ENCODE measurements at regions not wholly inside any gene's neighbourhood (a gene's known extent, or its start where the extent isn't known, plus 50 kb on each side); places are given as distances from the start of the nearest gene placed in this dataset.

- DNase-seq (ENCODE audit: low spot score): no peak
Measured at GRCh38 chr7:41878309-41879295, 175.7 kb upstream of the INHBA start.

DNA sequence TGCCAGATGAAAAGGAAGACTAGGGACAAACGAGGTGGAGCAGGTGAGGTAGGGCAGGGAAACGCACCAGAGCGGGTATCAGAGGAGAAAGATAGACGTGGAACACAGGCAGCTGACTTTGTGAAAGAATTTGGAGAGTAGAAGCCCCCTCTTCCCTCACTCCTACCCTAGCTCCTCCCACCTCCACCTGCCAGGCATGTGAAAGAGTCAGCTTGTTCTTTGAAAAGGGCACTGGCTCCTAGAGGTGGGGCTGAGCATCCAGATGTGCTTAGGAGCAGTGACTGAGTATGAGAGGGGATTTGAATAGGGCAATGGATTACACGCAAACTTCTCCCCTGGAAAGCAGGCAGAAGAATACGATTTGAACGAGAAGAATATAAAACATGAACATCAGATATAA lies 174.2 kb upstream of the INHBA start:
- no peak for DNase-seq (ENCODE audit: low spot score)

- DNase-seq (ENCODE audit: low spot score): no peak
Measured at GRCh38 chr7:41875513-41875912, 172.6 kb upstream of the INHBA start.

DNA sequence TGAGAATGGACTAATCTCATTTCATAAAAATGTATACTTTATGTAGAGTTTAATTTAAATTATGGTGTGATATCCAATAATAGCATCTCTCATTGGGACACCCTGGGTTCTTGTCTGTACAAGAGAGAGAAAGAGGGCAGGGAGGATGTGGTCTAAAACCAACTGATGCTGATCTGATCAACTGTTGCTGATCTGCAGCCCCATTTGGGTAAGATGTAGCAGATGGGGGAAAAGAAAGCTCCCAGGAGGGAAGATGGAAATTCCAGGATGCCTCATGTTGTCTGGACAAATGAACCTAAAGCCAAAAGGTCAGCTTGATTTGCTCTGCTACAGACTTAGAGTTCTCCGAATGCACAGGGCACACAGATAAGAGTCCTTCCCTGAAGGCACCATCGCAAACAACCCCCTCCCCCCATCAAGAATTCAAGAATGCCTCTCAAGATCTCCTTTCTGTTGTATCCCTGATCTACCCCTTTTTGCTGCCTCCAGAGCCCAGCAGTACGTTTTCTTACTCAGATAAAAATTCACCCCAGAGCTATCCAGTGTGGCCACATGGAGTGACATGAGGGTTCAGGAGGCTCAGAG lies 171.4 kb upstream of the INHBA start:
- no peak for DNase-seq (ENCODE audit: low spot score)

DNA sequence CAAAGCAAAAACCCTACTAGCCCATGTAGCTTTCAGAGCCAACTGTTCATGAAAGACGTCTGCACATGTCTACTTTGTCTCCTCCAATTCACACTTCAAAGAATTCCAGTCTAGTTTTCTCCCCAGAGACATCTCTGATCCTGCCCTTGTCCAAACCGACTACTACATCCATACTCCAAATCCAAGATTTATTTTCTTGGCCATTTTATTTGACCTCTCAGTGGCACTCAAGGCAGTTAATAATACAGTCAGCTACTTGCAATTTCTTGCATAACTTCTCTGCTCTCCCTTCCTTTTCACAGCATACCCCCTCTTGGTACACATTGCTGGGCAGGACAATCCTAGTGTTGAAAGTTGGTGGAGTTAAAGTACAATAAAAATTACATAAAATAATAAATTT lies 170.9 kb upstream of the INHBA start:
- no peak for DNase-seq (ENCODE audit: low spot score)

GRCh38 chr7:41872966-41873365 lies 170.1 kb upstream of the INHBA start:
- no peak for DNase-seq (ENCODE audit: low spot score)

GRCh38 chr7:41870461-41871138 lies 167.7 kb upstream of the INHBA start:
- no peak for DNase-seq (ENCODE audit: low spot score)

DNA sequence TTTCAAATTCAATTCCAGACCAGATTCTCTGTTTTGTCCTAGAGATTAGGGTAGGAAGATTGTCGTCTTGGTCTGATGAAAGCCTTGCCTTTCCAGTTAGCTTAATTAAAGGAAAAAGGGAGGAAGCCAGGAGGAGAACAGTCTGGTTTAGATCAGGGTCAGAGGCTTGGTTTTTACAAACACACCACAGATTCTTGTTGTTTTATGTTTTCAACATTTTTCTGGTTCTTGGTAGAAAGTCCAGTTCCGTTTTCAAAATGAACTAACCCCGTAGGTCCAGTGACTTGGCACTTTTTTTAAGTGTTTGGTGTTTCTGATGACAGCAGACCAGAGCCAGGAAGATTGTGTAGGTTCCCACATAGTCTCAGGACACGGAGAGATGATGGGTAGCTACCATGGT lies 167.1 kb upstream of the INHBA start:
- DNase-seq (ENCODE audit: low spot score): no peak

DNA sequence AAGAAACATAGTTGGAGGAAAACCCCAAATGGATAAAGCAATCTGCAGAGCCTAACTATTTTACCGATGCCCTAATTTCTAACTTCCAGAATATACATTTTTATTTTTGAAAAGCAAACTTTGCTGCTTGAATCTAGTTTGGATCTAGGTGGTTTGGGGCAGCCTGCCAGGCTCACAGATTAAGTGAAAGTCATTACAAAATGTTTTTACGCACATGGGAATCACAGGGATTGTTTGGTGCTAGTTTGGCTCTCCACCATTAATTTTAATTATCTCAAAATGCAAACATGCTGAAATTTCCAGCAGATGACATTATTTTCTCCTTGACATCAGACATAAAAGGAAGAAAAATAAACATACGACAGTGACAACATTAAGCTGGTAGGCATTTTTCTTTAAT lies 166.7 kb upstream of the INHBA start:
- DNase-seq (ENCODE audit: low spot score): no peak

GRCh38 chr7:41869091-41869490 lies 166.2 kb upstream of the INHBA start:
- no peak for DNase-seq (ENCODE audit: low spot score)

- DNase-seq (ENCODE audit: low spot score): no peak
Measured at GRCh38 chr7:41867639-41868280, 164.9 kb upstream of the INHBA start.

GRCh38 chr7:41862261-41862660 lies 159.4 kb upstream of the INHBA start:
- DNase-seq (ENCODE audit: low spot score): no peak

DNA sequence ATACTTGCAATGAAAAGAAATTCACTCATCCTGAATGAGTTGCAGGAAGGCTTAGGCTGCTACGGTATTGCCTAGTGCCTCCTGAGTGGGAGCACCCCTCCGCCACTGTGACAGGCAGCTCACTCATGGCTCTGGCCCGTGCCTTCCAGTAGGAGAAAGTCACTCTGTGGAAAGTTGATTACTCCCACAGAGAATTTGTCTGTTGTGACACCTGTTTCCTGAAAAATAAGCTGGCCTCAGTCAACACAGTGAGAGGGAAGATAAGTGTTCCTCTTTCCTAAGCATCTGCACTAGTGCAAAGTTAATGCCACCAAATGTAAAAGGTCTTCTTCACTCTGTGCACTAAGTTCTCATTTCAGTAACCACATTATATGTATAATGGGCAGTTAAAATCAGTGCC lies 158.8 kb upstream of the INHBA start:
- no peak for DNase-seq (ENCODE audit: low spot score)

- DNase-seq (ENCODE audit: low spot score): no peak
Measured at GRCh38 chr7:41858201-41858600, 155.3 kb upstream of the INHBA start.

GRCh38 chr7:41855798-41856197 lies 152.9 kb upstream of the INHBA start:
- no peak for DNase-seq (ENCODE audit: low spot score)

- DNase-seq (ENCODE audit: low spot score): no peak
Measured at GRCh38 chr7:41847606-41848005, 144.7 kb upstream of the INHBA start.

DNA sequence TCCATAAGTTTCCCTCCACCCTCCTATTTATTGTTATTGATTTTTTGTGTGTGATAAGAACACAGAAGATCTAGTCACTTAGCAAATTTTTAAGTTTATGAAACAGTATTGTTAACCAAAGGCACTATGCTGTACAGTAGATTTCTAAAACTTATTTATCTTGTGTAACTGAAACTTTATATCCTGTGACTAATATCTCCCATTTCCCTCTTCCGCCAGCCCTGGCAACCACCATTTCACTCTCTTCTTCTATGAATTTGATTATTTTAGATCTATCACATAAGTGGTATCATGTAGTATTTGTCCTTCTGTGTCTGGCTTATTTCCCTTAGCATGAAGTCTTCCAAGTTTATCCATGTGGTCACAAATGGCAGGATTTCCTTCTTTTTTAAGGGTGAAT lies 144.3 kb upstream of the INHBA start:
- DNase-seq (ENCODE audit: low spot score): no peak

- no peak for DNase-seq (ENCODE audit: low spot score)
Measured at GRCh38 chr7:41842956-41843355, 140.1 kb upstream of the INHBA start.

DNA sequence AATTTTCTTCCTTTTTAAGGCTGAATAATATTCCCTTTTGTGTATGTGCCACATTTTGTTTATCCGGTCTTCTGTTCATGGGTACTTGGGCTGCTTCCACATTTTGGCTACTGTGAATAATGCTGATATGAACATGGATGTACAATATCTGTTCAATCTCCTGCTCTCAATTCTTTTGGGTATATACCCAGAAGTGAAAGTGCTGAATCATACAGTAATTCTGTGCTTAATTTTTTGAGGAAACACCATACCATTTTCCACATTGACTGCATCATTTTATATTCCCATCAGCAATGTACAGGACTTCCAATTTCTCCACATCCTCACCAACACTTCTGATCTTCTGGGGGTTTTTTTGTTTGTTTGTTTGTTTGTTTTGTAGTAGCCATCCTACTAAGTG lies 135.0 kb upstream of the INHBA start:
- DNase-seq (ENCODE audit: low spot score): no peak

GRCh38 chr7:41835976-41836530 lies 133.2 kb upstream of the INHBA start:
- no peak for DNase-seq (ENCODE audit: low spot score)

- DNase-seq (ENCODE audit: low spot score): no peak
Measured at GRCh38 chr7:41834805-41835694, 132.2 kb upstream of the INHBA start.

All from NAMALWA (cell line).